Tibial nerve (tissue), 4 donors: ENCODE measurements at regions not wholly inside any gene's neighbourhood (a gene's known extent, or its start where the extent isn't known, plus 50 kb on each side); places are given as distances from the start of the nearest gene placed in this dataset.

Experiments used
- EP300 ChIP-seq, 2 donors: sonication (generic); formaldehyde crosslinking; IDR thresholded peaks; one replicate each; pipeline ENCODE4 v1.6.1; 2017; ENCODE audit warnings: antibody characterized with exemption in 2 of 2, mild to moderate bottlenecking in 1 of 2
- TF ChIP-seq, protein P1 (sequence below), 5 experiments: fragments of 200-600 bp in 3 of 5; fragments of 450-650 bp in 2 of 5; sonication (generic) in 3 of 5; IDR thresholded peaks; one replicate each; pipeline ENCODE4 v1.5.1; 2016 to 2019; ENCODE audit warnings: antibody characterized with exemption in 5 of 5, mild to moderate bottlenecking in 3 of 5, moderate library complexity in 2 of 5

DNA sequence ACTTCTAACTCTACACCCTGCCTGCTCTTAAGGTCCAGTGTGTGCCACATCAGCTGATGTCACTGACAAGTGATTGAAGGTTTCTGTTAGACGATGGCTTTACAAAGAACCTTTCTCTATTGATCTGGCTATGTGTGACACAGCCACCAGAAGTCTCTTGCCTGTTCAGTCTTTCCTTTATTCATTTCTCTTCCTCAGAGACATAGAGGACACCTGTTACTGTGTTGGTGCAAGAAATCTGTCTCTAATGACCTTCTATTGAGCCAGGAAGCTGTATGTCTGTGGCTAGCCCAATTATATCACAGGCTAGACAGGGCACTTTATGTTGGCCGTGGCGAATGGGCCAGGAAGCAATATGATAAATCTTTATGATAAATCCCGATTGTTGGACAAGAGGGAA is 173.3 kb upstream of the GAP43 start:
- TF ChIP-seq, protein P1, sequence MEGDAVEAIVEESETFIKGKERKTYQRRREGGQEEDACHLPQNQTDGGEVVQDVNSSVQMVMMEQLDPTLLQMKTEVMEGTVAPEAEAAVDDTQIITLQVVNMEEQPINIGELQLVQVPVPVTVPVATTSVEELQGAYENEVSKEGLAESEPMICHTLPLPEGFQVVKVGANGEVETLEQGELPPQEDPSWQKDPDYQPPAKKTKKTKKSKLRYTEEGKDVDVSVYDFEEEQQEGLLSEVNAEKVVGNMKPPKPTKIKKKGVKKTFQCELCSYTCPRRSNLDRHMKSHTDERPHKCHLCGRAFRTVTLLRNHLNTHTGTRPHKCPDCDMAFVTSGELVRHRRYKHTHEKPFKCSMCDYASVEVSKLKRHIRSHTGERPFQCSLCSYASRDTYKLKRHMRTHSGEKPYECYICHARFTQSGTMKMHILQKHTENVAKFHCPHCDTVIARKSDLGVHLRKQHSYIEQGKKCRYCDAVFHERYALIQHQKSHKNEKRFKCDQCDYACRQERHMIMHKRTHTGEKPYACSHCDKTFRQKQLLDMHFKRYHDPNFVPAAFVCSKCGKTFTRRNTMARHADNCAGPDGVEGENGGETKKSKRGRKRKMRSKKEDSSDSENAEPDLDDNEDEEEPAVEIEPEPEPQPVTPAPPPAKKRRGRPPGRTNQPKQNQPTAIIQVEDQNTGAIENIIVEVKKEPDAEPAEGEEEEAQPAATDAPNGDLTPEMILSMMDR (IDR thresholded peaks at IDR 0.05): no peak
- no peak for TF ChIP-seq EP300 (IDR thresholded peaks at IDR 0.05)
